OCI-LY7 (cell line): ENCODE measurements at regions not wholly inside any gene's neighbourhood (a gene's known extent, or its start where the extent isn't known, plus 50 kb on each side); places are given as distances from the start of the nearest gene placed in this dataset.

Experiments used
- BruUV-seq: library from RNA; stranded (reverse); fragments of 400-500 nt; replicated peaks from 2 replicates; lab custom pipeline; 2021; lab: Mats Ljungman, UMichigan
- CTCF ChIA-PET: fragments of 300-600 bp; sonication (Branson Sonifier 250); formaldehyde crosslinking; loops from one replicate; lab custom pipeline; 2022; ENCODE audit warnings: antibody characterized with exemption; ENCODE audit not compliant: unreplicated experiment; lab: Charles Lee
- POLR2A ChIA-PET: fragments of 300-600 bp; sonication (Branson Sonifier 250); formaldehyde crosslinking; loops from one replicate; lab custom pipeline; 2022; ENCODE audit warnings: antibody characterized with exemption; lab: Charles Lee
- DNase-seq: peaks from one replicate; pipeline ENCODE4 v3.0.0-alpha.2; 2015; ENCODE audit warnings: low spot score
- H2AFZ ChIP-seq: fragments of 200-600 bp; sonication (generic), shearing (Covaris generic); 2 replicates; pipeline ENCODE4 v1.6.1; 2014; ENCODE audit warnings: mild to moderate bottlenecking, antibody characterized with exemption, low read length, moderate library complexity
- H3K27ac ChIP-seq: fragments of 200-600 bp; sonication (generic); 2 replicates; pipeline ENCODE4 v1.5.1; 2014; ENCODE audit warnings: mixed run types, low read depth, mild to moderate bottlenecking, moderate library complexity, low read length, inconsistent platforms; ENCODE audit not compliant: poor library complexity, severe bottlenecking
- H3K36me3 ChIP-seq: fragments of 200-600 bp; sonication (generic); 2 replicates; pipeline ENCODE4 v1.6.1; 2014; ENCODE audit warnings: mild to moderate bottlenecking, antibody characterized with exemption, low read length, moderate library complexity, mixed read lengths; ENCODE audit not compliant: insufficient read depth
- H3K4me1 ChIP-seq: fragments of 200-600 bp; sonication (generic); 2 replicates; pipeline ENCODE4 v1.5.1; 2014; ENCODE audit warnings: mild to moderate bottlenecking, low read length; ENCODE audit not compliant: insufficient read depth, poor library complexity, severe bottlenecking
- H3K4me2 ChIP-seq: fragments of 200-600 bp; sonication (generic); 2 replicates; pipeline ENCODE4 v1.6.1; 2014; ENCODE audit warnings: mild to moderate bottlenecking, low read length
- H3K4me3 ChIP-seq: fragments of 200-600 bp; sonication (generic); 2 replicates; pipeline ENCODE4 v1.5.1; 2014; ENCODE audit warnings: mild to moderate bottlenecking, low read depth, low read length; ENCODE audit not compliant: poor library complexity, severe bottlenecking
- H3K79me2 ChIP-seq: fragments of 200-600 bp; sonication (generic); 2 replicates; pipeline ENCODE4 v1.6.1; 2016; ENCODE audit warnings: low read depth, mild to moderate bottlenecking, low read length, moderate library complexity, mixed read lengths; ENCODE audit not compliant: insufficient read depth
- H3K9me2 ChIP-seq: fragments of 200-600 bp; sonication (generic); 2 replicates; pipeline ENCODE4 v1.6.1; 2016; ENCODE audit warnings: mild to moderate bottlenecking, low read length, mixed read lengths; ENCODE audit not compliant: insufficient read depth
- H3K9me3 ChIP-seq: fragments of 200-600 bp; sonication (generic); 2 replicates; pipeline ENCODE4 v1.6.1; 2014; ENCODE audit warnings: mild to moderate bottlenecking, mixed run types, low read length, mixed read lengths
- H4K20me1 ChIP-seq: fragments of 200-600 bp; sonication (generic); 2 replicates; pipeline ENCODE4 v1.6.1; 2014; ENCODE audit warnings: mild to moderate bottlenecking, antibody characterized with exemption, low read length, moderate library complexity, mixed read lengths; ENCODE audit not compliant: insufficient read depth
- CTCF ChIP-seq: fragments of 200-600 bp; sonication (generic); conservative IDR thresholded peaks from 2 replicates; pipeline ENCODE4 v1.5.1; 2014; ENCODE audit warnings: mild to moderate bottlenecking, antibody characterized with exemption, low read length, moderate library complexity, mixed read lengths
- EZH2phosphoT487 ChIP-seq: fragments of 200-600 bp; sonication (generic); IDR thresholded peaks from 2 replicates; pipeline ENCODE4 v1.6.1; 2018; ENCODE audit warnings: low read depth, borderline replicate concordance, mild to moderate bottlenecking, mixed run types, antibody characterized with exemption, low read length, moderate library complexity, mixed read lengths
- intact Hi-C: fragments of 100-400 bp; cut with micrococcal nuclease; formaldehyde crosslinking; loops from one replicate; pipeline ENCODE4 v1.10.0; 2022; ENCODE audit not compliant: unreplicated experiment

GRCh38 chr5:2179861-2180260, 297.1 kb upstream of the IRX4 start:
- ChIA-PET CTCF (interaction anchor here (0.6 kb wide), 1 partner anchor 241 kb away, joined by 8 read pairs; no protein-coding TSS in a partner anchor), POLR2A (no interaction called here)
- H3K9me2 ChIP-seq, result no peaks in the 10 kb centered on the region
- H3K4me1 ChIP-seq, result no peaks in the 10 kb centered on the region
- H3K36me3 ChIP-seq, result no peaks in the 10 kb centered on the region
- no peak overlapping the region for H3K4me3 ChIP-seq
- H3K9me3 ChIP-seq, result no peaks in the 10 kb centered on the region
- TF ChIP-seq CTCF (no peak), EZH2phosphoT487 (no peak)
- intact Hi-C loops, result no loop called here
- no TSS peak for BruUV-seq
- H3K27ac ChIP-seq, result no peak overlapping the region
- no peak overlapping the region for H3K4me2 ChIP-seq
- no peaks in the 10 kb centered on the region for H3K79me2 ChIP-seq
- no peak for DNase-seq
- H4K20me1 ChIP-seq, result no peaks in the 10 kb centered on the region
- H2AFZ ChIP-seq, result no peak overlapping the region

- ChIA-PET CTCF (no interaction called here), POLR2A (no interaction called here)
- Histone ChIP-seq H3K36me3 (no peaks in the 10 kb centered on the region), H3K9me2 (no peaks in the 10 kb centered on the region), H2AFZ (no peak overlapping the region), H3K4me2 (no peak overlapping the region), H3K4me3 (no peak overlapping the region), H3K9me3 (no peaks in the 10 kb centered on the region), H3K4me1 (no peaks in the 10 kb centered on the region), H3K27ac (no peak overlapping the region), H3K79me2 (no peaks in the 10 kb centered on the region), H4K20me1 (no peaks in the 10 kb centered on the region)
- no peak for DNase-seq
- TF ChIP-seq CTCF, result no peak
- TF ChIP-seq EZH2phosphoT487, result no peak
- BruUV-seq, result no TSS peak
- intact Hi-C loops, result no loop called here
Observed at GRCh38 chr5:2178528-2178927, 295.8 kb upstream of the IRX4 start.

- H3K9me3 ChIP-seq, result no peaks in the 10 kb centered on the region
- H3K79me2 ChIP-seq, result no peaks in the 10 kb centered on the region
- H3K36me3 ChIP-seq, result no peaks in the 10 kb centered on the region
- no peak overlapping the region for H3K4me2 ChIP-seq
- no peak for TF ChIP-seq EZH2phosphoT487
- no peak for TF ChIP-seq CTCF
- POLR2A ChIA-PET, result no interaction called here
- no TSS peak for BruUV-seq
- H2AFZ ChIP-seq, result no peak overlapping the region
- DNase-seq, result no peak
- H3K4me3 ChIP-seq, result no peak overlapping the region
- H3K4me1 ChIP-seq, result no peaks in the 10 kb centered on the region
- H3K27ac ChIP-seq, result no peak overlapping the region
- no peaks in the 10 kb centered on the region for H4K20me1 ChIP-seq
- CTCF ChIA-PET, result no interaction called here
- intact Hi-C loops, result no loop called here
- no peaks in the 10 kb centered on the region for H3K9me2 ChIP-seq
Observed at GRCh38 chr5:2178071-2178477, 295.3 kb upstream of the IRX4 start.
